Chondrocyte (in vitro differentiated cells): ENCODE measurements at regions not wholly inside any gene's neighbourhood (a gene's known extent, or its start where the extent isn't known, plus 50 kb on each side); places are given as distances from the start of the nearest gene placed in this dataset.

Experiments used
- DNase-seq: peaks from one replicate; pipeline ENCODE4 v3.0.0; 2021; ENCODE audit warnings: mixed read lengths, low spot score
- H3K27ac Mint-ChIP-seq: one replicate; pipeline ENCODE4 v1.8.0; 2021; ENCODE audit warnings: mild to moderate bottlenecking, moderate library complexity, mixed read lengths; ENCODE audit not compliant: unreplicated experiment
- H3K27me3 Mint-ChIP-seq: 2 replicates; pipeline ENCODE4 v1.8.0; 2021; ENCODE audit warnings: low read depth, mixed read lengths
- H3K36me3 Mint-ChIP-seq: 2 replicates; pipeline ENCODE4 v1.8.0; 2021; ENCODE audit warnings: low read depth, mixed read lengths
- H3K4me1 Mint-ChIP-seq: 2 replicates; pipeline ENCODE4 v1.8.0; 2021; ENCODE audit warnings: low read depth, mild to moderate bottlenecking, mixed read lengths
- H3K4me3 Mint-ChIP-seq: one replicate; pipeline ENCODE4 v1.8.0; 2021; ENCODE audit warnings: mild to moderate bottlenecking, moderate library complexity, mixed read lengths; ENCODE audit not compliant: unreplicated experiment
- H3K9me3 Mint-ChIP-seq: 2 replicates; pipeline ENCODE4 v1.8.0; 2021; ENCODE audit warnings: low read depth, mixed read lengths
- CTCF ChIP-seq: fragments of 200-600 bp; sonication (generic); IDR thresholded peaks from 2 replicates; pipeline ENCODE4 v1.5.0; 2021; ENCODE audit warnings: antibody characterized with exemption, mild to moderate bottlenecking, moderate library complexity

- no peaks in the 10 kb centered on the region for H3K4me1 Mint-ChIP-seq
- no peaks in the 10 kb centered on the region for H3K36me3 Mint-ChIP-seq
- no peaks in the 10 kb centered on the region for H3K27me3 Mint-ChIP-seq
- no peak overlapping the region for H3K4me3 Mint-ChIP-seq
- H3K9me3 Mint-ChIP-seq: no peaks in the 10 kb centered on the region
- no peak overlapping the region for H3K27ac Mint-ChIP-seq
- DNase-seq: no peak
- TF ChIP-seq CTCF: no peak
These were observed 180.3 kb downstream of the ZDHHC21 start for GRCh38 chr9:14512942-14513341.

- Mint-ChIP-seq H3K9me3 (no peaks in the 10 kb centered on the region), H3K27me3 (no peaks in the 10 kb centered on the region), H3K27ac (no peak overlapping the region), H3K4me1 (no peaks in the 10 kb centered on the region), H3K36me3 (no peaks in the 10 kb centered on the region), H3K4me3 (no peak overlapping the region)
- DNase-seq: no peak
- TF ChIP-seq CTCF: no peak
These were observed 181.8 kb downstream of the ZDHHC21 start for GRCh38 chr9:14511452-14511851.

GRCh38 chr9:14508884-14509283, 184.3 kb downstream of the ZDHHC21 start:
- H3K9me3 Mint-ChIP-seq: peaks cover 3% of the 10 kb centered on the region
- no peak for DNase-seq
- H3K4me1 Mint-ChIP-seq: no peaks in the 10 kb centered on the region
- H3K36me3 Mint-ChIP-seq: no peaks in the 10 kb centered on the region
- TF ChIP-seq CTCF: no peak
- peaks cover 2% of the 10 kb centered on the region for H3K27me3 Mint-ChIP-seq
- no peak overlapping the region for H3K27ac Mint-ChIP-seq
- no peak overlapping the region for H3K4me3 Mint-ChIP-seq

- Mint-ChIP-seq H3K9me3 (peaks cover 8% of the 10 kb centered on the region), H3K36me3 (no peaks in the 10 kb centered on the region), H3K4me3 (no peak overlapping the region), H3K4me1 (no peaks in the 10 kb centered on the region), H3K27me3 (peaks cover 17% of the 10 kb centered on the region), H3K27ac (no peak overlapping the region)
- no peak for TF ChIP-seq CTCF
- no peak for DNase-seq
These were observed 187.4 kb upstream of the NFIB start for GRCh38 chr9:14501366-14501765.

GRCh38 chr9:14500705-14501104, 186.8 kb upstream of the NFIB start:
- H3K4me1 Mint-ChIP-seq: no peaks in the 10 kb centered on the region
- peaks cover 15% of the 10 kb centered on the region for H3K27me3 Mint-ChIP-seq
- TF ChIP-seq CTCF: no peak
- H3K4me3 Mint-ChIP-seq: no peak overlapping the region
- peaks cover 8% of the 10 kb centered on the region for H3K9me3 Mint-ChIP-seq
- H3K27ac Mint-ChIP-seq: no peak overlapping the region
- no peak for DNase-seq
- H3K36me3 Mint-ChIP-seq: no peaks in the 10 kb centered on the region
